ENCODE measurements at regions not wholly inside any gene's neighbourhood (a gene's known extent, or its start where the extent isn't known, plus 50 kb on each side); places are given as distances from the start of the nearest gene placed in this dataset.

DNA sequence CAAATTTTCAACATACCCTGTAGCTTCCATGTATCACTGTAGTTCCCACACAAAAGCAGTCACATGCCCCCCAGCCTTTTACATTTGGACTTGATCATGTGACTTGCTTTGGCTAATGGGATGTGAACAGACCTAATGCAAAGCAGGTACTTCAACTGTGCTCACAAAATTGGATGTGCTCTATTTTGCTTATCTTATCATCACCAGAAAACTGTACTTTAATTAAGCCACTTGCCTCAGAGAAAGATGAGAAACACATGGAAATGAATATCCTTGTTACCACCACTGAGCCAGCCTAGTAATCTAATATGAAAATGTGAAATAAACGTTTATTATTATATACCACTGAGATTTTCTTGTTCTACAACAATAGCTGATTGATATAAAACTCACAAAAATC is 402.7 kb upstream of the HTR2C start:
- TF ChIP-seq, protein P1, sequence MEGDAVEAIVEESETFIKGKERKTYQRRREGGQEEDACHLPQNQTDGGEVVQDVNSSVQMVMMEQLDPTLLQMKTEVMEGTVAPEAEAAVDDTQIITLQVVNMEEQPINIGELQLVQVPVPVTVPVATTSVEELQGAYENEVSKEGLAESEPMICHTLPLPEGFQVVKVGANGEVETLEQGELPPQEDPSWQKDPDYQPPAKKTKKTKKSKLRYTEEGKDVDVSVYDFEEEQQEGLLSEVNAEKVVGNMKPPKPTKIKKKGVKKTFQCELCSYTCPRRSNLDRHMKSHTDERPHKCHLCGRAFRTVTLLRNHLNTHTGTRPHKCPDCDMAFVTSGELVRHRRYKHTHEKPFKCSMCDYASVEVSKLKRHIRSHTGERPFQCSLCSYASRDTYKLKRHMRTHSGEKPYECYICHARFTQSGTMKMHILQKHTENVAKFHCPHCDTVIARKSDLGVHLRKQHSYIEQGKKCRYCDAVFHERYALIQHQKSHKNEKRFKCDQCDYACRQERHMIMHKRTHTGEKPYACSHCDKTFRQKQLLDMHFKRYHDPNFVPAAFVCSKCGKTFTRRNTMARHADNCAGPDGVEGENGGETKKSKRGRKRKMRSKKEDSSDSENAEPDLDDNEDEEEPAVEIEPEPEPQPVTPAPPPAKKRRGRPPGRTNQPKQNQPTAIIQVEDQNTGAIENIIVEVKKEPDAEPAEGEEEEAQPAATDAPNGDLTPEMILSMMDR (IDR thresholded peaks at IDR 0.05), result no peak

DNA sequence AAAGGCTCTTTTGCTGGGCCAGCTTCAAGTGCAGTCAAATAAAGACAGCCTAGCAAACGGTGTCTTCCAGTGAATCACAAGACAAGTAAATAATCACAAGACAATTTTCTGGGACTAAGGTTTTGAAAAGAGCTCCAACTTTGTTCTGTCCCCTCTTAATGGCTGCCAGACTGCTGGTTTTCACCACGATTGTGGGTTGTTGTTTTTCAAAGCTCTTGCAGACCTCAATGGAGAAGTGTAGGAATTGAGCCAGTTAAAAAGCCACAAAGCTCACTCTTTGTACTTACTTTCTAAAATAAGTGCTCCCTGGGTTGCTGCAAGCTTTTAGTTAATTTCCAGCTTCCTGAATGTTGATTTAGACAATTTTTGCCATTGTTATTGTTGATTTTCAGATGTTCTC is 405.8 kb upstream of the HTR2C start:
- TF ChIP-seq, protein P1 (IDR thresholded peaks at IDR 0.05), result no peak

DNA sequence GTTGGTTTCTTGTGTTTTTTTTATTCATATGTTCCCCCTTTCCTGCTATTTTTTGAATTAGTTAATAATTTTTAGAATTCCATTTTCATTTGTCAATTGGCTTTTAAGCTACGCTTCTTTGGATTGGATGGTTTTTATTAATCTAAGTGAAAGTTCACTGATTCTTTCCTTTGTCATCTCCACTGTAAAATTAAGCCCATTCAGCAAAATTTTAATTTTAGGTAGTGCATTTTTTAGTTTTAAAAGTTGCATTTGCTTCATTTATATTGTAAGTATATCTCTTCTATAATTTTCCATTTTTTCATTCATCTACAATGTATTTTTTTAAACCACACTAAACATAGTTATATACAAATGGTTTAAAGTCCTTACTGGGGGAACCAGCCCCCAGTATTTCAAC is 417.3 kb upstream of the HTR2C start:
- TF ChIP-seq, protein P1 (IDR thresholded peaks at IDR 0.05), result no peak

DNA sequence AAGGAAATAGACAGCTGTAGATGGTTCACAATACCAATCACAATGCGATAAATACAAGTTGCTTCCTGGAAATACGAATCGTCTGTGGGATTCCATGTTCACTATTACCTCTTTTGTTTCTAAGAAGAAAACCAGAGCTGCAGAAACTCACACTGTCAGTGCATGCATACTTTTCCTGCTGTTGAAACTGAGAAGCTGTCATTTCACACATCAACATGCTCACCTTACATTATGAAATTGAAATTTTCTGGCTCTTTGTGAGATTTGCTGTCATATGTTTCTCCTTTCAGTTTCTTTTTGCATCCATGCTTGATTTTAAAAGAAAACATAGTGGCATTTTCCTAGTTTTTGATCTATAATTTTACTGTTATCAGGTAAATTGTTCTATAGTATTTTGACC is 418.3 kb upstream of the HTR2C start:
- TF ChIP-seq, protein P1 (IDR thresholded peaks at IDR 0.05), result no peak

DNA sequence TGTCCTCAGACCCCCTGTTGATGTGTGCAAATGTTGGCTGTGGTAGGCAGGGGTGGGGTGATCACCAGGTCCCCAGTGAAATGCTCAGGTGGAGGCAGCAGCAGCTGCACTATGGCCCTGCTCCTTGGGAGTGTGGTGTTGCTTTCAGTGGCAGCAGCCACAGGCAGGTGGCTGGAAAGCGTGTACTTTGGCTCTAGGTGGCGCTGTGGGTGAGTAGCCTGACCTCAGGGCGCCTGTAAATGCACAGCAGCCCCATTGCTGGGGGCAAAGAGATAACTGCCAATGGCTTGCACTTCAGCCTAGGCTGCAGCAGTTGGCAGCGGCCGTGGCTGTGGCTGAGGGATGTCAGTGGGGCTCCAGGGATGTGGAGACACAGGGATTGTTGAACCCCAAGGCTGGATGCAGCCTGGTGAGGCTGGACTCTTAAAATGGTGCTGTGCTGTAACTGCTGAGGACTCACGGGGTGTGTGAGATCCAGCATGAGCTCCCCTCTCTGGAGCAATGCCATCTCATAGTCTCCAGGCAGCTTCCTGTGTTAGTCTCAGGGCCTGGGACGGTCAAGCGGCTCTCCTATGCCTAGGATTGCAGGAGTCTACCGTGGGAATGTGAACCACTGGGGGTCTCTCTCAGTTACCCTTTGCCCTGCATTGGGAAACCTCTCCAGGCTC is 421.7 kb upstream of the HTR2C start:
- TF ChIP-seq, protein P1 (IDR thresholded peaks at IDR 0.05), result peak; percentile 31; the same call in 1 of the 2 replicates

DNA sequence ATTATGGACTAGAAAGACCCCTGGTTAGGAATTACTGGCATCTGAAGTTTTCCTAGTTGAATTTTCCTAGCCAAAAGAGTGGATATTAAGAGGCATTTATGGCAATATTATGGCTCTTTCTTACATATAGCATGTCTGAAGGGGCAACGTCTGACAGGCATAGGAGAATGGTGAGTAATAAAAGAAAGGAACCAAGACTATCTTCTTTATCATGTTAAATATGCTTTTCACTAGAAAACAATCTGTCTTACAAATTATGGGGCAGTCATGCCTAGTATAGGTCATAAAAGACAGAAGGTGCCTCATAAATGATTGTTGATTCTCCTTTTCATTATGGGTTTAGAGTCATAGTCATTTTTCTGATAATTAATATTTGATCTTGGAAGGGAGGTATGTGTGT is 431.1 kb upstream of the HTR2C start:
- TF ChIP-seq, protein P1 (IDR thresholded peaks at IDR 0.05), result no peak

DNA sequence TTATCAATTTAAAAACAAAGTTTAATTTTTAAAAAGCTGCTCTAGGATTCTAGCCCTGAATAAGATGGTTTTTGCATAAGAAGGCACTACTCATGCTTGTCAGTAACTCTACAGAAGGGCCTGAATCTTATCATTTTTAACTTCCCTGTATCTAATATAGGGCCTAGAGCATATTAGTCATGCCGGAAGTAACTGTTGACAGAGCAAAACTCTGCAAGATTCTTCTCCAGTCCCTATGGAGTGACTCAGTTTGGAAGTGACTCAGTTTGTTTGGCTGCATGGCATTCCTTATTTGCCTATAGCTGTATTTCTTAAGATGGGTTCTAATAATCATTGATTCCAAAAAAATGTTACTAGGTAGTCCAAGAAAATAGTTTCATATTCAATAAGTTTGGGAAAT is 431.8 kb upstream of the HTR2C start:
- TF ChIP-seq, protein P1 (IDR thresholded peaks at IDR 0.05), result no peak

DNA sequence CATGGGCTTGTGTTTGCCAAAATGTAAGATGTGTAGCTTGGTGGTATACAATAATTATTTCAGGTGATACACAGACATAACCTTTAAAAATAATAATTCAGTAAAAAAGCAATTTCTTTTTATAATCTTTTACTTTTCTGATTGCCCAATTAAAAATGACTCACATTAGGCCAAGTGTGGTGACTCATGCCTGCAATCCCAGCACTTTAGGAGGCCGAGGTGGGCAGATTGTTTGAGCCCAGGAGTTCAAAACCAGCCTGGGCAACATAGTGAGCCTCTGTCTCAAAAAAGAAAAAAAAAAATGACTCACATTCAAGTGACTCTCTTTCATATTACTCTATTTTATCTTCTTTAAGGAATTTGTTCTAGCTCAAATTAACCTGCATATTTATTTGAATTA is 449.4 kb upstream of the HTR2C start:
- TF ChIP-seq, protein P1 (IDR thresholded peaks at IDR 0.05), result no peak
